ENCODE measurements at regions not wholly inside any gene's neighbourhood (a gene's known extent, or its start where the extent isn't known, plus 50 kb on each side); places are given as distances from the start of the nearest gene placed in this dataset.

DNA sequence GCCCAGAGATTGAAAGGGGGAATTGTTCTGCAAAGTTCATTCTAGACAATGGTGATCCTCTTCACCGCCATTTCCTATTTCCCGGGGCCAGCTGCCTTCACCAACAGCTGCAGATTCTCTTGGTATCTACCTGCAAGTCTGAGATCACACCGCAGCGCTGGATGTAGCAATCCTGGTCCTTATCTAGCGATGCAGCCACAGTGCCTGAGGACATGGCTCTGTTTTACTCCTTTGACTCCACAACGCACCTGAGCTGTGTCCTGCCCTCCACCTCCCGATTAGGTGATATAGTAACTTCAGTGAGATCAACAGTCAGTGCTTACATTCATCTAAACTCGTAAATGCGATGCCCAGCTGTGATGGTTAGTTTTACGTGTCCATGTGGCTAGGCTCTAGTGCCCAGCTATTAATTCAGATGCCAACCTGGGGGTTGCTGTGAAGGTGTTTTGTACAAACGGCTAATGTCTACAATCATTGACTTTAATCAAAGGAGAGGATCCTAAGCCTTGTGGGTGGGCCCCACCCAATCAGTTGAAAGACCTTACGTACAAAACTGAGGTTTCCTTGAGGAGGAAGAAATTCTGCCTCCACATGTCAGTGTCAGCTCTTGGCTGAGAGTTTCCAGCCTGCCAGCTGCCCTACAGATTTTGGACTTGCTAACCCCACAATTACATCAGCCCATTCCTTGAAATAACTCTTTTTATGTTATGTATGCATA, 189.8 kb downstream of the SH3BP4 start:
- no peak for DNase-seq

DNA sequence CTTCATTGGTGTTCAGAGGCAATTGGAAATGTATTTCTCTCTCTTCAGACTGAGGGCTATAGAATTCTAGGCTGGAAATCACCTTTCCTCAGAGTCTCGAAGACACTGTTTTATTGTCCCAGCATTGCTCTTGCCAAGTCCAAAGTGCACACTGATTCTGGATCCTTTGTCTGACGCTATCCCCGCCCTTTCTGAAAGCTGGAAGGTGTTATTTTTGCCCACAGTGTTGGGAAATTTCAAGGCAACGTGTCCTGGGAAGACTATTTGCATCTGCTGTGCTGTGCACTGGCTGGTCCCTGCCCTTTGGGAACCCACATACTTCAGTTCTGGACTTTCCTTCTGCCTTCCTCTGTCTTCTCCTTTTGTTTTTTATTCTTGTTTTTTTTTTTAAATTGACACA, 190.8 kb downstream of the SH3BP4 start:
- no peak for DNase-seq

DNA sequence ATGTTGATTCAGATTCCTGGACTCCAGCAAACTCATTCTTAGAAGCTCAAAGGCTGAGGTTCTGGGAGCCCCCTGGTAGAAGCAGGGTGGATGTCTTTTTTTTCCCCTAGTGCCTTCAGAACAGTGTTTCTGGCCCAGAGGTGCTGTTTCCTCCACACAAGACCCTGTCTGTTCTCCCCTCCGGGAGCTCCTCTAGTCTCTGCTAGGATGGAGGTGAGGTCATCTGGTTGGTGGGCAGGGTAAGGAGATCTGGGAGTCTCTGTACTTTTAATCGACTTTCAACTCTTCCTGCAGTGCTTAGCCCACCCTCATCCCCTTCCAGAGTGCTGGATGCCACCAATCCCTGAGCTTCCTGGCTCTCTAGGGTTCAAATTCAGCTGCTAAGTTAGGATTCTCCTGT, 192.0 kb downstream of the SH3BP4 start:
- DNase-seq = no peak

DNA sequence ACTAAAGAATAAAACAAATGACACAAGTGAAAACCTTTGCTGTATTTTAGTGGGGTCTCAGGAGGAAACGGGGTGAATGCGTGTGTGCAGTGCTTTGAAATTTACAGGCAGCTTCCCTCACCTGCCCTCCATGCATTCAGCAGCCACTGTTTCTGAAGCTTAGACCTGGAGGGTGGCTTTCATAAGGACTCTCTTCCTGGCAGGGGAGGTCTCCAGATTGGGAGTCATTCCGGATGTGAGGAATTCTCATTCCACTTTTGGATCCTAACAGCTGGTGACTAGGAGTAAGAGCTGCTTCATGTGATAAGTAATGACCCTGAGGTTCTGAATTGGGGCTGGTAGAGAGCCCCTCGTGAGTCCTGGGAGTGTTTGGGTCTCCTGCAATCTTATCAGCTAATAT, 192.5 kb downstream of the SH3BP4 start:
- DNase-seq = no peak

DNA sequence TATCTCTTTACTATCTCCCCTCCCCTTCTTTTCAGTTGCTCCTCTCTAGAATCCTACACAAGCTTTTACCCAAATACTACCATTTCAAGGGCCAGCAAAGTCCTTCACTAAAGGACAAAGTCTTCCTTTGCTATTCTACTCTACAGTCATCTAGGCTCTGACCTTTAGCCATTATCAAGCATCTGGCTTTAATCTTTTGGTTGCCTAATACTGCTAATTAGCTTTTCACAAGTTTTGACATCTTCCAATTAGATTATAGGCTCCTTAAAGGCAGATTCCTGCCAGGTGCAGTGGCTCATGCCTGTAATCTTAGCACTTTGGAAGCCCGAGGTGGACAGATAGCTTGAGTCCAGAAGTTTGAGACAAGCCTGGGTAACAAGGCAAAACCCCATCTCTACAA, 194.4 kb downstream of the SH3BP4 start:
- DNase-seq = no peak

DNA sequence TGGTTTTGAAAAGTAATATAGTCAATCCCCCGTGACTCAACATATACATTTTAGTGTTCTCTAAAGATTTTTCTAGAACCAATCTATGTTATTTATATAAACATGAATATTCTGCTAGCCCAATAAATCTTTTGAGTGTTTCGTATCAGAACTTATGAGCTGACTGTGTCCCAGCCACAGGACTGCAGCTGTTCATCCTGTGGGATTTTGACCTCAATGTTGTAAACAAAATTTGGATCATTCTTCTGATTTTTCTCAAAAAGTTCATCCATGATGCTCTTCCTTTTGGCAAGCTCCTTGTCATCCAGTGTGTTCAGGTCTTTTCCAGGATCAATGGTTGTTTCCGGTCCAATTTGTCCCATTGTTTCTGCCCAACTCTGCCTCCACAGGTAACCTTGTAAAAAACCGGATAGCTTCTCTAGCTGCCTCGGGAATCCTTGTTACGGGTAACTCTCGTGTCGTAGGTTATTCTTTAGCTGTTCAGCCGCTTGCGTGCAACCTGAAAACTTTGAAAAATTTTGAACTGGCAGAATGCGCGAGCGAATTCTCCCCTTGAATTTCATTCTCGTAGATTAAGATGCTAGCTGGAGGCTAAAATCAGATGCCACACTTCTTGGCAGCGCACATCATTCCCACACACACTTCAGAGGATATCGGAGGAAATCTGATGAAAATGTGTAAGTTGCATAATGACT, 195.2 kb downstream of the SH3BP4 start:
- no peak for DNase-seq

DNA sequence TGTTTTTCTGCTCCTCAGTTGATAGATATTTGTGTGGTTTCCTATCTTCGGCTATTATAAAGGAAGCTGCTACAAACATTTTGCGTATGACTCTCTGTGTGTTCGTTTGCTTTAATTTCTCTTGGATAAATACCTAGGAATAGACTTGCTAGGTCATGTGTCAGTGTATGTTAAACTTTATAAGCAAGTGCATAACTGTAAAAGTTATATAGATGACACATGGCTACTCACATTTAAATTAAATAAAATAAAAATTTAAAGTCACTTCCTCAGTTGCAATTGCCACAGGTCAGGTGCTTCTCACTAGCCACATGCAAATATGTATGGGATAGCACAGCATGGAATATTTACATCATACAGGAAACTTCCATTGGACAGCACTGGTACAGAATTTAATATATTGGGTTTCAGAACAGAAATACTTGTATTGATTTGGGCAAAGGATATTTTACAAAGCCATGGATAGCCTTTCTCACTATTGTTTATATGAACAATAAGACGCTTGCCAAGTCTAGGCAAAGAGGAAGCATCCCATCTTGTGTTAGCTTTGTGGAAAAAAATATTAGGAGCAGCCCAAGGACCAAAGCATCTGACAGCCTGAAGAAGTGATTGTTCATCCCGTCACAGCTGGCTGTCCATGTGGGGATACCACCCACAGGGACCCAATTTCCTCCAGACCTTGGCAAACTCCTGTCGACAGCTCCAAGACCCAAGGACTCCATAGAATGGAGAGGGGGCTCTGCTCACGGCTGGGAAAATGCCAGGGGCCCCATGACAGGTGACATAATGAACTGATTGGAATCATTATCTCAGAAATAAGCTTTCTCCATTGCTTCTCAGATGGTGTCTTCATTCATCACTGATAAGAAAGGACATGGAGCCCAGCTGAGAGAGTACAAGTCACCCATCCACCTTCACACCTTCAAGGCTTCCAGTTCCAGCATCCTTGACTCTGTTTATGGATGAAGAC, 196.7 kb downstream of the SH3BP4 start:
- DNase-seq = no peak

DNA sequence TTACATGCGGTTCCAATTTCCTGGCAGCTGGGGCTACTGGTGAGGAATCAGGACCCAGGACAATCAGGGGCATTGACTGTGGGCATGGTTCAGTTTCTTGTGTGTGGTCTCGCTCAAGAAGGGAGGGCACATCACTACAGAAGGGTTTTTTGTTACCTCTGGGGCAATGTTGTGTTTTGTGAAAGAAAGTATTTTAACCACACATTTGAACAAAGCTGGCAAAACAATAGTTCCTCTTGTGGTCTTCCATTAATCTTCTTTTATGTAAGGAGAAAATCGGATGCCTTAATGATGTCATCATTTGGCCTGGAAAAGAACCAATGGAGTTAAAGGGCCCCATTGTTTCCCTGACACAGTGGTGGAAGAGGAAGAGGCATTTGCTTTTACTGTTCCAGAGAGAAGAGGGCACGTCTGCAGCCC, 197.4 kb downstream of the SH3BP4 start:
- DNase-seq = peak; percentile 36

DNA sequence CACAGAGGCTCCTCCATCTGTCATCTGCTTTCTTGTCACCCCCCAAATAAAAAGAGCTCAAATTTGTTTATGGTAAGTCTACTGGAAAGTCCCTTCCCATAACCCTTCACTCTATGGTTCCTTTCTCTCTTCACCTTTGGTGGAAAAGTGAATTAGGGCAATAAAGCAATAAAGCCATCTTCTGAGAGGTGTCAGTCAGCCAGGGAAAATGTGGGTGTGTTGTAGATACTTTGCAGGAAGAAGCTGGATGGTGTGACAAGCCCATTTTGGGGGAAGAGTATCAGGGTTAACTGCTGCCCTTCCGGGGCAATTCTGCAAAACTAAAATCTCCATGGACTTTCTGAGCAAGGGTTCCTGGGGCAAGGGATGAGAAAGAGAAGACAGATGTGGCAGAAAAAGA, 197.9 kb downstream of the SH3BP4 start:
- no peak for DNase-seq

DNA sequence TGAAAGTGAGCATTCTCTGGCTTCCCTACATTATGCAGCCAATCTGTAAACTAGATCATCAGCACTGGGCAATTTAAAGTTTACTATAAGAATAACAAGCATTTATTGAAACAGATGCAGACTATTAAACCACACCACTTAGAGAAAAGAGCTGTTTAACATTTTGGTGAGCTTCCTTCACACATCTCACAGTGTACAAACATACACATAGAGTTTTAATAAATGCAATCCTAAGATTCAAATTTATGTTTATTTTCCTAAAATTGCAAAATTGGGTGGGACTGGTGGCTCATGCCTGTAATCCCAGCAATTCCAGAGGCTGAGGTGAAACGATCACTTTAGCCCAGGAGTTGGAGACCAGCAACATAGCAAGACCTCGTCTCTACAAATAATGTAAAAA, 199.3 kb downstream of the SH3BP4 start:
- DNase-seq = no peak

DNA sequence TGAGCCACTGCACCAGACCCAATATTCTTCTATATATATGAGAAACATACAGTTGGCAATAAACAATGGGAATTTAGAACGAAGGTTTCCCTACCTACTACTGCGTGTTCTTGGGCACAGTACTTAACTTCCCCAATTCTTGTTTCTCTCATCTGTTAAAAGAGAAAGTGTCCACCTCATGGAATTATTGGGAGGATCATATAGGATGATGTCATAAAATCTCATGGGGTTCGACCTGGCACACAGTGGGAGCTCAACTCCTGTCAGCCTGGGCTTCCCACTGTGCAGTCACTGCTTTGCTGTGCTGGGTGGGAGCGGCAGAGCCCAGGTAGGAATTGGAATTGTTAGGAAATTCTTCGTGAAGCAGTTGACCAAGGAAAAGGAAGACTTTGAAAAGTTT, 203.3 kb downstream of the SH3BP4 start:
- DNase-seq = no peak

DNA sequence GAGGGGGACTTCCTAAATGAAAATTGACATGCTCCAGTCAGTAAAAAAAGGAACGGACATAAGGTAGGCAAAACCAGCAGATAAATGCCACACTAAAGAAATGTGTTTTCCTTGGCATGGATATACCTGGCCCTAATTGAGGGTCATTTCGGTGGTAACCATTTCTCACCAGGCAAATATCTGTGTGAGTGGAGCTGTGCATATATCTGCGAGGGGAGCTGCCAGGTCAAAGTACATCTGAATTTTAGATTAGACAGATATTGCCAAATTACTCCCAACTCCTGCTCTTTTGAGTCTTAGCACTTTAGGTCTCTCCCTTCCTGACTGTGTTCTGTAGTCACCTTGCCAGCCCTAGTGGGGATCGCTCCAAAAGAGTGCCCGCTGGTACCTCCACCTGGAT, 204.2 kb downstream of the SH3BP4 start:
- no peak for DNase-seq

DNA sequence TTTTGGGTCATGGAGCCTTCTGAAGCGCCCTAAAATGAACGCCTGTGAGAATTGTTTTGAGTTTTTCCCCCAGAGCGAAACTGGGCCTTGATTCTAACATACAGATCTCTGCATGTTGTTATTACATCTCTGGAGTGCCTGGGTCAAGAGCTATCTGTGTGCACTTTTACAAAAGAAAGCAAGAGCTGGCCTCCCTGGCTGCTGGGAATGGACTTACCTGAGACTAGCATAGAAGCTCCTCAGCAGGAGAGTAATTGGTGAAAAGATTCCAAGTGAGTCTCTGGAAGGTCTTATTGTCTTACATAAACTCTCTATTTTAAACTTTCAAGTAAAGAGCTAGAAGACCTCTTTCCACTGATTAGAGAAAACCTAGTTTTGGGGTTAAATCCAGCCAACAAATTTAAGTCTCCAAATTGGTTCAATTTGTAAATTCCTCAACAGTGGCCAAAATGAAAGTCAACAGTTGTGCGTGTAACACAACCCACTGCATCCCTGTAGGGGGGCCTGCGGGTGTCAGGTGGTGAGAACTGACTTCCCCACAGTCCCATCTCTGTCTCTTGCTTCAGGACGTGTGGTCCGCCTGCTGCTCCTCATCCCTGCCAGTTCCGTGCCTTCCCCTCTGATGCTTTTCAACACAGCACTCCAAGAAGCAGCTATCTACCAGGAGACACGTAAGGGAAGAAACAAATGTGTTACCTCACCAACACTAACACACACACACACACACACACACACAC, 206.1 kb downstream of the SH3BP4 start:
- no peak for DNase-seq

DNA sequence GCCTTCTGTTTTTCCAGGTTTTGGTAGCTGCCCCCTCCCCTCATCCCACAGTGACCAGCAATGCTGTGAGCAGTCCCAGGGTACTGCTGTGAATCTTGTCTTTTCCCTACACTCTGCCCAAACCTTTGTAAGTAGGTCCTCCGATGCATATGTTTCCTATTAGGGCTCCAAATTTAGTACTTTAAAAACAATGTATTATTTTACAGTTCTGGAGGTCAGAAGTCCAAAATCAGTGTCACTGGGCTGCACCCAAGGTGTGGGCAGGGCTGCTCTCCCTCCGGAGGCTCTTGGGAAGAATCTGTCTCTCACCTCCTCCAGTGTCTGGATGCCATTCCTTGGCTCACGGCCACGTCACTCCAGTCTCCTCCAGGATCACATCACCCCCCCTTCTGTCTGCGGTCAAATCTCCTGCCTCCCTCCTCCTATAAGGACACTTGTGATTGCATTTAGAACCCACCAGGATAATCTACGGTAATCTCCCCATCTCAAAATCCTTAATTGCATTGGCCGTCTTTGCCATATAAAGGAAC, 208.5 kb downstream of the SH3BP4 start:
- peak; percentile 28 for DNase-seq

DNA sequence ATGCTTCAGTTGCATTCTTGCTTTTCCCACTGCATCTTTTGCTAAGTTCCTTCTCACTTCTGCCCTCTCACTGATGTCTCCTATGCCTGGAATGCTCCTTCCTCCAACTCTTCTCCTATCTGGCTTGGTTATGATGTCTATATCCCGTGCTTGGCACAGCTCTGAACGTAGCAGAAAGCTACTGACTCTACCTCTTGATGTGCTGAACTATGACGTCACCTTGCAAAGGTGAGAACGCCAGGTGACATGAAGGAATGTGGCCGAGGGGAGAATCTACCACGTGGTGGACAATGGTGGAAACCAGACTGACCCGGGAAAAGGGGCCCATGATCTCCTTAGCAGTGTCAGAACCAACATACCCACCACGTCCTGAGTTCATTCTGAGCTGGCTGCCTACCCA, 209.7 kb downstream of the SH3BP4 start:
- no peak for DNase-seq

DNA sequence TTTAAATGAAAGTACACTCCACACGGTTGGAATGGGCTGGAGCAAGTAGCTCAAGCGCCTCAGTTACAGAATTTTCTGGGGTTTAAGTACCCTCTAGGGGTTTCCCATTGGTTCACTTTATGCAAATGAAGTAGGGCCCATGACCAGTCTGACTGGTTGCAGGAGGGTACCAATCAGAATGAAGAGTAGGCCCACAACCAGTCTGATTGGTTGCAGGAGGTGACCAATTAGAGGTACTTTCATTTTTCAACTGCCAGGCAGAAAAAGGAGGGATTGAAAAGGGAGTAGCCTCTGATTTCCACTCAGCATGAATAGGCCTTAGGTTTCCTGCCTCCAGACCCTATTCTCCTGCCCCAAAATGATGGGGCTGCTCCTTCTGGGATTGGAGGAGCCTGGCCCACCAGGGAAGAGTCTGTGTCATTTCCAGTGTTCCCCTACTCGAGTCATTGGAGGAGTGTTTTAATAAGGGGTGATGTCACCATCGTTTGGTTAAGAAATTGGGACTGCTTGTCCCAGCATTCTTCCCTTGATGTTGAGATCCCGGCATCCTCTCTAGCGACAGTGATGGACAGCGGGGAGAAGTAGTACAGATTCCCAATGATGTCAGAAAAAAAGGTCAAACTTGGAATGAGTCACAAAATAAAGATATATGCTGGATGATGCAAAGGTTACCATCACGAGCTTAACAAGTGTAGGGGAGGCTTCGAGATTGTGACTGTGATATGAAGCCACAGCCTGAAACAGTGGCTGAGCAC, 210.4 kb downstream of the SH3BP4 start:
- DNase-seq = peak; percentile 21

DNA sequence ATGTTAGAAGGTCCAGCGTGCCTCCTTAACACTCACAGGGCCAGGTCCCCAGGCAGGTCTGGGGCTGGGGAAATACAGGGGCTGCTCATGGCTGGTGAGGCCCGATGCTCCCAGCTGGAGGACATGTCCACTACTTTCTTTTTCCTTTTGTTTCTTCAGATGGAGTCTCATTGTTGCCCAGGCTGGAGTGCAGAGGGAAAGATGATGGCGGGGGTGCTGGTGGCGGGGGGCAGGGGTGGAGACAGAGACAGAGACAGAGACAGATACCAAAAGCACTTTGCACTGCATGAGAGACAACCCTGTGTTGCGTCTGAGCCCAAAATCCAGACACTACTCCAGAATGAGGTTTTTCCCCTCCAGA, 211.0 kb downstream of the SH3BP4 start:
- no peak for DNase-seq

DNA sequence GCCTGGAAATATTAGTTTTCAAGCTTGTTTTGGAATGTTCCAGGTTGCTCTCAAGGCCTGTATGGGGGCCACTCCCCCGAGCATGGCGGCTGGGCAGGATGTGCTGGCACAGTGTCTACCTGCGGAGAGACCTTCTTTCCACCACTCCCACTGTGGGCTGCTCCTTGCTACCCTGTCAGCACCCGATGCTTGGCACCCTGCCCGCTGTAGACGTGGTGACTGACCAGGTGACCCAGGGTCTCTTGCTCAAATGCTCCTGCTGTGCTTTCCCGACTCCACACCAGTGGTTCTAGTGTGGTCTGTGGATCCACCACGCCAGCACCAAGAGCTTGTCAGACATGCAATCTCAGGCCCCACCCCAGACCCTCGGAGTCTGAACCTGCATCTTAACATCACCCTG, 213.3 kb downstream of the SH3BP4 start:
- DNase-seq = no peak

DNA sequence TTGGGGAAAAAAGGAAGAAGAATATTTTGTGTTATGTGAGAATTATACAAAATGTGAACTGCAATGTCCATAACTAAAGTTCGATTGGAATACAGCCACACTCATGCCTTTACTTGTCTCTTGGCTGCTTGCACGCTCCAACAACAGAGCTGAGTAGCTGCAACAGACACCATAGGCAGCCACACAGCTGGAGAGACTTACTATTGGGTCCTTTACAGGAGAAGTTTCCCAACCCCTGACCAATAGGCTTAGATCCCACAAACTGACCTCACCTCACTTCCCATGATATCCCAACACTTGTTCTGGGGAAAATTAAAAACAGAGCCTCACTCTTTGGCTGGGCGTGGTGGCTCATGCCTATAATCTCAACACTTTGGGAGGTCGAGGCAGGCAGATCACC, 213.8 kb downstream of the SH3BP4 start:
- DNase-seq = no peak

DNA sequence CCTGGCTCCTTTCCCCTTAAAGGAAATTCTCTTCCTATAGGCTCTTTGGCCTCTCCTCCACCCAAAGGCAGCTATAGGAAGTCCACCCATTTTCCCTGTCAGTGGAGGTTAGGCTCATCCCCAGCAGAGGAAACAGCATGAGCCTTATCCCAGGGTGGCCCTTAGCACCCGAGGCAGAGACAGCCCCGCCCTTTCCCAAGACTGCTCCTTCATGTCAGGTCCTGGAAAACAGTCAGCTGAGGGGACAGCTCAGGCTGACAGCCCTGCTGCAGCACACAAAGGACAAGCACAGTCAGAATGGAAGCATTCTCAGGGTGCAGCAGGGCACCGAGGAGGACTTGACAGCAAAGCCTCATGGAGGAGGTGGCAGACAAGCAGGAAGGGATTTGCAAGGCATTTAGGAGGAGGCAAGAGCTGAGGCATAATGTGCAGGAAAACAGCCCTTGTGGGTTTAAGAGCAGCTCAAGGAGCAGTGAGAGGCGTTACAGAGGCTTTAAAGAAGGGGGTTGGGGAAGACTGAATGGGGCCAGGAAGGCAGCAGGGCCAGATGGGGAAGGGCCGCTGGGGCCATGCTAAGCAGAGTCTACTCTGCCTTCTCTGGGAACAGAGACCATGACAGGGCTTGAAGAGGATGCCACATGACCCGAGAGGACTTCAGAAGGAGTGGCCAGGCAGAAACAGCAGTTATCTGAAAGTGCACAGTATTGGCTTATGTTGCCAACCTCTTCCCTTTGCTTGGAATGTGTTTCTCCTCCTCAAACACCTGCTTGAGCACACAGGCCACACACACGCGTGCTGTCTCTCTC, 216.6 kb downstream of the SH3BP4 start:
- DNase-seq = no peak

DNA sequence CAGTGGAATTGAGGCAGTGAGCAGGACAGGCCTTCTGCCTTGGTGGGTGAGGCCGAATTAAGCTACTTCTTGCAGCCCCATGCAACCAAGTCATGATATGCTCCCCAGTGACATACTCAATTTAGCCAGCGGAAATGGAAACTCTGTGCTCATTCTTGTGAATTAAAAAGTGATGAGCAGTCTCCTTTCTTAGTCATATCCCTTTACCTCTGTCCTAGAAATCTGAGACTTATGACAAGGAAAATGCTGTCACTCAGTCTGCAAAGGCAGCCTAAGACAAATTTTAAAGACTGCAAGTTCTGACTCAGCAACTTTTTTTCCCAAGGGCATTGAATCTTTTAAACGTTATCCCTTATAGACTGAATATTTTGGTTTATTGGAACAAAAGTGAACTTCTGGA, 218.2 kb downstream of the SH3BP4 start:
- peak; percentile 84 for DNase-seq

Measured in fibroblast of upper back skin (primary cell).